ENCODE measurements at regions not wholly inside any gene's neighbourhood (a gene's known extent, or its start where the extent isn't known, plus 50 kb on each side); places are given as distances from the start of the nearest gene placed in this dataset.

DNA sequence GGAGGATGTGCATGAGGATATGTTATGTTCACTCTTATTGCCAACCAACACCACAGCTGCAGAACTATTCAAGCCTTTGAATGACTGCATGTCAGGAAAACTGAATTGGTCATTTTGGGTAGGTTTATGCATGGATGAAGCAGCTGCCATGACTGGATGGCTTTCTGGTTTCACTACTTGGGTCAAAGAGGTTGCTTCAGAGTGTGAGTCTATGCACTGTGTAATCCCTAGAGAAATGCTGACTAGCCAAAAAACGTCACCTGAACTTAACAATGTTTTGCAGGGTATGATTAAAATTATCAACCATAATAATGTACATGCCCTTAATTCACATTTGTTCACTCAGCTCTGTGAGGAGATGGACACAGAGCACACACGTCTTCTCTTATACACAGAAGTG is 206.7 kb upstream of the RBBP8 start:
- TF ChIP-seq EZH2phosphoT487 (conservative IDR thresholded peaks at IDR 0.05; ENCODE audit: low read length) = no peak
- TF ChIP-seq, protein P1, sequence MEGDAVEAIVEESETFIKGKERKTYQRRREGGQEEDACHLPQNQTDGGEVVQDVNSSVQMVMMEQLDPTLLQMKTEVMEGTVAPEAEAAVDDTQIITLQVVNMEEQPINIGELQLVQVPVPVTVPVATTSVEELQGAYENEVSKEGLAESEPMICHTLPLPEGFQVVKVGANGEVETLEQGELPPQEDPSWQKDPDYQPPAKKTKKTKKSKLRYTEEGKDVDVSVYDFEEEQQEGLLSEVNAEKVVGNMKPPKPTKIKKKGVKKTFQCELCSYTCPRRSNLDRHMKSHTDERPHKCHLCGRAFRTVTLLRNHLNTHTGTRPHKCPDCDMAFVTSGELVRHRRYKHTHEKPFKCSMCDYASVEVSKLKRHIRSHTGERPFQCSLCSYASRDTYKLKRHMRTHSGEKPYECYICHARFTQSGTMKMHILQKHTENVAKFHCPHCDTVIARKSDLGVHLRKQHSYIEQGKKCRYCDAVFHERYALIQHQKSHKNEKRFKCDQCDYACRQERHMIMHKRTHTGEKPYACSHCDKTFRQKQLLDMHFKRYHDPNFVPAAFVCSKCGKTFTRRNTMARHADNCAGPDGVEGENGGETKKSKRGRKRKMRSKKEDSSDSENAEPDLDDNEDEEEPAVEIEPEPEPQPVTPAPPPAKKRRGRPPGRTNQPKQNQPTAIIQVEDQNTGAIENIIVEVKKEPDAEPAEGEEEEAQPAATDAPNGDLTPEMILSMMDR (IDR thresholded peaks at IDR 0.05; ENCODE audit: insufficient read depth, low read length, poor library complexity, severe bottlenecking) = no peak
